ENCODE measurements at regions not wholly inside any gene's neighbourhood (a gene's known extent, or its start where the extent isn't known, plus 50 kb on each side); places are given as distances from the start of the nearest gene placed in this dataset.

DNA sequence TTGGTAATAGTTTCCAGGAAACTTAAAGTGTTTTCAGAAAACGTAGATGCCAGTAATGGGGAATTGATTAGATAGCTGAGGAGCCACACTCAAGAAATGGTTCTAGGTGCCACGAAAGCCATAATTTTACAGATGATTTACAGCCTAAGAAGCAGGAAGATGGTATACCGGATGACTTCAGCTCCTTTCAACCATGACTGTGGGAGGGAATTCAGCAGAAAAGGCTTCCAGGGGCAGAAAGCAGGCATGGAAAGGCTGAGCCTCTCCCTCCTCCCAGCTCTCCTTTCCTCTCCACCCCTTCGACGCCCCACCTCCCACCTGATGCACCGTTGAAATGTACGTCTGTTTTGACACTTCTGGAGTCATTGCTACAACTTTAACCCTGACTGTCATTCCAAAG, 68.6 kb upstream of the SMIM21 start:
- intact Hi-C loops (cut with DNase I) = no loop called here
- H3K4me1 ChIP-seq = no peaks in the 10 kb centered on the region
- TF ChIP-seq POLR2A (IDR thresholded peaks at IDR 0.05) (no peak), POLR2AphosphoS5 (IDR thresholded peaks at IDR 0.05; ENCODE audit: insufficient read depth in 1 of 2, low read depth in 1 of 2) (no peak)
- TF ChIP-seq, protein P1, sequence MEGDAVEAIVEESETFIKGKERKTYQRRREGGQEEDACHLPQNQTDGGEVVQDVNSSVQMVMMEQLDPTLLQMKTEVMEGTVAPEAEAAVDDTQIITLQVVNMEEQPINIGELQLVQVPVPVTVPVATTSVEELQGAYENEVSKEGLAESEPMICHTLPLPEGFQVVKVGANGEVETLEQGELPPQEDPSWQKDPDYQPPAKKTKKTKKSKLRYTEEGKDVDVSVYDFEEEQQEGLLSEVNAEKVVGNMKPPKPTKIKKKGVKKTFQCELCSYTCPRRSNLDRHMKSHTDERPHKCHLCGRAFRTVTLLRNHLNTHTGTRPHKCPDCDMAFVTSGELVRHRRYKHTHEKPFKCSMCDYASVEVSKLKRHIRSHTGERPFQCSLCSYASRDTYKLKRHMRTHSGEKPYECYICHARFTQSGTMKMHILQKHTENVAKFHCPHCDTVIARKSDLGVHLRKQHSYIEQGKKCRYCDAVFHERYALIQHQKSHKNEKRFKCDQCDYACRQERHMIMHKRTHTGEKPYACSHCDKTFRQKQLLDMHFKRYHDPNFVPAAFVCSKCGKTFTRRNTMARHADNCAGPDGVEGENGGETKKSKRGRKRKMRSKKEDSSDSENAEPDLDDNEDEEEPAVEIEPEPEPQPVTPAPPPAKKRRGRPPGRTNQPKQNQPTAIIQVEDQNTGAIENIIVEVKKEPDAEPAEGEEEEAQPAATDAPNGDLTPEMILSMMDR (IDR thresholded peaks at IDR 0.05) = no peak

DNA sequence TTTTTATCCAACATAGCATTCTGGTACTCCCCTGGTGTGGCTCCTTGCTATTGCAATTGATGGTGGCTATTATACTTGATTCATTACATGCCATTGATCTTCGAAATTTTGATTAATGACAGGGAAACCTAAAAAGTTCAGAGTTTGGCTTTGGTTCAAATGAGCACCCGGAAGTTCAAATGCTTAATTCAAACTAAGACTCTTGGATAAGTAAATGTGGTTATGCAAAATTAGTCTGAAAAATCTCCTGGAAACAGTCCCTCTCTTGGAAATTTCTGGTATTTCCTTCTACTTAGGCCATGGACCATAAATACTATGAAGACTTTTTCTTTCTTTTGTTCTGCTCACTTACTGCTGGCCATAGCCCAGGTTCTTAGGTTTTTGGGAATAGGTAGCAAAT, 65.3 kb upstream of the SMIM21 start:
- H3K27me3 ChIP-seq = no peaks in the 10 kb centered on the region
- no peaks in the 10 kb centered on the region for H3K4me1 ChIP-seq
- intact Hi-C loops (cut with DNase I) = no loop called here
- DNase-seq (ENCODE audit: extremely low spot score in 2 of 2) = no peak
- H3K4me3 ChIP-seq = no peak overlapping the region
- TF ChIP-seq, protein P1 (IDR thresholded peaks at IDR 0.05) = no peak
- no peak for TF ChIP-seq POLR2A (IDR thresholded peaks at IDR 0.05)
- no peak for TF ChIP-seq POLR2AphosphoS5 (IDR thresholded peaks at IDR 0.05; ENCODE audit: insufficient read depth in 1 of 2, low read depth in 1 of 2)
- no peaks in the 10 kb centered on the region for H3K9me3 ChIP-seq
- no peak overlapping the region for H3K27ac ChIP-seq
- H3K36me3 ChIP-seq = no peaks in the 10 kb centered on the region

More for the DNA sequence above, 68.6 kb upstream of the SMIM21 start:
- H3K27me3 ChIP-seq = no peaks in the 10 kb centered on the region
- H3K36me3 ChIP-seq = no peaks in the 10 kb centered on the region
- no peak overlapping the region for H3K4me3 ChIP-seq
- no peak for DNase-seq (ENCODE audit: extremely low spot score in 2 of 2)
- H3K27ac ChIP-seq = no peak overlapping the region
- H3K9me3 ChIP-seq = no peaks in the 10 kb centered on the region

DNA sequence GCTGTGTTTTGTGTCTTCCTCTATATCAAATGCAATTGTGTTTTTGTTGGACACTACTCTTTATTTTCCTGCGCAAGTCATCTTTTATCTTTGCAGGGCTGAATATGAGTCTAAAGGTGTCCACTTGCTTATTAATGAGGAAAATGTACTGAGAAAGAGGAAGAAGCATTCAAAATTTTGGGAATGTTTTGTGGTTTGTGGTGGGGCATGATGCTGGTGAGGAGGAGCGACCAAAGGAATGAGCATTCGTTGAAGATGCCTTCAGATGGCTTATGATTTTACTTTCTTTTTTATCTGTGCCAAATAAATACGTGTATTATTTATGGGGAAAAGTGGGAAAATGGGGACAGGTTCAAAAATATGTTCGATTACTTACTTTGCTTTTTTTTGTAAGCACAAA, 63.9 kb upstream of the SMIM21 start:
- Histone ChIP-seq H3K9me3 (no peaks in the 10 kb centered on the region), H3K4me3 (no peak overlapping the region), H3K4me1 (no peaks in the 10 kb centered on the region), H3K27me3 (no peaks in the 10 kb centered on the region), H3K27ac (no peak overlapping the region), H3K36me3 (no peaks in the 10 kb centered on the region)
- no peak for DNase-seq (ENCODE audit: extremely low spot score in 2 of 2)
- intact Hi-C loops (cut with DNase I) = no loop called here
- TF ChIP-seq, protein P1 (IDR thresholded peaks at IDR 0.05) = no peak
- TF ChIP-seq POLR2A (IDR thresholded peaks at IDR 0.05) (no peak), POLR2AphosphoS5 (IDR thresholded peaks at IDR 0.05; ENCODE audit: insufficient read depth in 1 of 2, low read depth in 1 of 2) (no peak)

DNA sequence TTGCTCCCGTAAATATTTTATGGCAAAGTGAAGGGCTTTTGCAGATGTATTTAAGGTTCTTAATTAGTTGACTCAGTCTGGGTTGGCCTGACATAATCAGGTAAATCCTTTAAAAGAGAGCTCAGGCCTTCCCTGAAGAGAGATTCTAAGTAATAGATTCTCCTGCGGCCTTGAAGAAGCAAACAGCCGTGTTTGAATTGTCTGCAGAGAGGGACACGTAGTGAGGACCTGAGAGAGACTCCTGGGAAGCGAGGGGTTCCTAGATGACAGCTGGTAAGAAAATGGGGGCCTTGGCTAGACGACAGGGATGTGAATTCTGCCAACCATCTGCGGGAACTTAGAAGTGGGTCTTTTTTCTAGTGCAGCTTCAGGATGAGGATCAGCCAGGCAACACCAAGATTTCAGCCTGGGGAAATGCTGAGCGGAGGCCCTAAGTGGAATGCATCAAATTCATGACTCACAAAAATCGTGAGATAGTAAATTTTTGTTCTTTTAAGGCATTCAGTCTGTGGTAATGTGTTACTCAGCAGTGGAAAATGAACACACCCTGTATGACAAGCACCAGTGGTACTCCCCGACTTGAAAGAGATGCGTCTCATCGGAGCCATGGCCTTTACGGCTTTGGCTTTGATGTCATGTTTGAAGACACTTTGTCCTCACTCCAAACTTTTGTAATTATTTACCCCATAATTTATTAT, 62.1 kb upstream of the SMIM21 start:
- Histone ChIP-seq H3K27me3 (no peaks in the 10 kb centered on the region), H3K27ac (no peak overlapping the region), H3K4me1 (no peaks in the 10 kb centered on the region), H3K9me3 (no peaks in the 10 kb centered on the region), H3K4me3 (no peak overlapping the region), H3K36me3 (no peaks in the 10 kb centered on the region)
- intact Hi-C loops (cut with DNase I) = loop anchor here (10.0 kb wide), 1 partner anchor 835 kb away; no protein-coding TSS in a partner anchor
- TF ChIP-seq POLR2AphosphoS5 (IDR thresholded peaks at IDR 0.05; ENCODE audit: insufficient read depth in 1 of 2, low read depth in 1 of 2) = no peak
- TF ChIP-seq, protein P1 (IDR thresholded peaks at IDR 0.05) = no peak
- TF ChIP-seq POLR2A (IDR thresholded peaks at IDR 0.05) = no peak
- DNase-seq (ENCODE audit: extremely low spot score in 2 of 2) = no peak

DNA sequence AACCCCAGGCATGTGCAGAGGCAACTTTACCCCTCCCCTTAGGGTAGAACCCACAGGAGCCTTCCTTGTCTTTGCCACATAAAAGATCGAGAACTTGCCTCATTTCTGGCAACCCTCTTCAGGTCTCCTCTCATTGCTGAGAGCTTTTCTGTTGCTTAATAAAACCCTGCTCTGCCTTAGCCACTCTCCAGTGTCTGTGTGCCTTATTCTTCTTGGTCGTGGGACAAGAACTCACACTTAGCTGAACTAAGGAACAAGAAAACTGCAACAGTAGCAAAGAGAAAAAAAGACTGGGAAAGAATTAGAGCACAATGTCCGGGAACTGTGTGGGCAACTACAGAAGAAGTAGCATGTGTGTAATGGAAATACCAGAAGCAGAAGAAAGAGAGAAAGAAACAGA, 56.2 kb upstream of the SMIM21 start:
- H3K4me3 ChIP-seq = no peak overlapping the region
- no peaks in the 10 kb centered on the region for H3K4me1 ChIP-seq
- H3K27me3 ChIP-seq = no peaks in the 10 kb centered on the region
- no peak for DNase-seq (ENCODE audit: extremely low spot score in 2 of 2)
- TF ChIP-seq POLR2AphosphoS5 (IDR thresholded peaks at IDR 0.05; ENCODE audit: insufficient read depth in 1 of 2, low read depth in 1 of 2) = no peak
- TF ChIP-seq, protein P1 (IDR thresholded peaks at IDR 0.05) = no peak
- TF ChIP-seq POLR2A (IDR thresholded peaks at IDR 0.05) = no peak
- no peaks in the 10 kb centered on the region for H3K9me3 ChIP-seq
- intact Hi-C loops (cut with DNase I) = loop anchor here (10.0 kb wide), 1 partner anchor 829 kb away; no protein-coding TSS in a partner anchor
- H3K27ac ChIP-seq = no peak overlapping the region
- no peaks in the 10 kb centered on the region for H3K36me3 ChIP-seq
